ENCODE measurements at regions not wholly inside any gene's neighbourhood (a gene's known extent, or its start where the extent isn't known, plus 50 kb on each side); places are given as distances from the start of the nearest gene placed in this dataset.

GRCh38 chr4:18882468-18882867, 860.9 kb upstream of the LCORL start:
- Mint-ChIP-seq H3K27ac (no peak overlapping the region), H3K36me3 (ENCODE audit: insufficient read depth in 2 of 2) (no peaks in the 10 kb centered on the region), H3K4me1 (ENCODE audit: low read depth) (no peaks in the 10 kb centered on the region), H3K9me3 (peaks cover 8 to 13% of the 10 kb centered on the region in 2 donors), H3K4me3 (no peak overlapping the region), H3K27me3 (ENCODE audit: low read depth) (no peaks in the 10 kb centered on the region)
- no peak for DNase-seq
- ATAC-seq (replicated peaks in 1 of 2): no peak

DNA sequence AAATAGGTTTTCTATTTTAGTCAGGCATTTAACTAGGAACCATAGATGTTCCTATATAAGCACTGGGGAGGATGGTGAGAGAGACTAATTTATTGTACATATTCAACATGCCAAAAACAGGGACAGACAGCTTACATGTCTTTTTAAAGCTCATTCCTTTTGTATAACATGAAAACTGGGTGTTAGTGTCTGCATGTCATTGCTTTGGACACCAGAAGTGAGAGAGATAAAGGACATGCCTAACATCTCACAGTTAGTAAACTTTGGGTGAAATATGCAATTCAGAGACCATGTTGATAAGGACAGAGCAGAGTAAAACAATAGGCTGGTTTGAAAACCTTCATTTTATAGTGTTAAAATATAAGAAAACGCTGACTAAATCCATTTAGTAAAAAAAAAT, 860.0 kb upstream of the LCORL start:
- ATAC-seq (replicated peaks in 1 of 2) (no peak), DNase-seq (no peak)
- Mint-ChIP-seq H3K36me3 (ENCODE audit: insufficient read depth in 2 of 2) (no peaks in the 10 kb centered on the region), H3K4me1 (ENCODE audit: low read depth) (no peaks in the 10 kb centered on the region), H3K4me3 (no peak overlapping the region), H3K27ac (no peak overlapping the region), H3K27me3 (ENCODE audit: low read depth) (no peaks in the 10 kb centered on the region), H3K9me3 (peaks cover 10 to 12% of the 10 kb centered on the region in 2 donors)

- DNase-seq: no peak
- no peak for ATAC-seq (replicated peaks in 1 of 2)
- H3K4me1 Mint-ChIP-seq (ENCODE audit: low read depth): no peaks in the 10 kb centered on the region
- no peaks in the 10 kb centered on the region for H3K27me3 Mint-ChIP-seq (ENCODE audit: low read depth)
- peaks cover 10 to 12% of the 10 kb centered on the region in 2 donors for H3K9me3 Mint-ChIP-seq
- H3K36me3 Mint-ChIP-seq (ENCODE audit: insufficient read depth in 2 of 2): no peaks in the 10 kb centered on the region
- H3K27ac Mint-ChIP-seq: no peak overlapping the region
- H3K4me3 Mint-ChIP-seq: no peak overlapping the region
Measured at GRCh38 chr4:18880871-18881270, 859.3 kb upstream of the LCORL start.

DNA sequence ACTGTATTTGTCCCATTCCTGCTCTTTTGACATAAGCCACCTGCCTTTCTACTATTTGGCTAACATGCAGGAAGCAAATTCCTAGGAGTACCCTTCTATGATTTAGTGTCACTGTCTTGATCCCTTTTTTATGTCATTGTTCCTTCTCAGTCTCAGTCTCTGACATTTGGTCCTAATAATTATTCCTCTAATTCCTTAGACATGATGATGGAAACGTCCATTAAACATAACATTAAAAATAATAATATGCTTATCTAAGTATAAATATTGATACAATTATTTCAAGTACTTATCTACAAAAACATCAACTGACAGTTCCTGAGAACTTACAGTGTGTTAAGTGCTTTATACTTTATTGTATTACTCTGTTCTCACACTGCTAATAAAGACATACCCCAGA, 857.0 kb upstream of the LCORL start:
- ATAC-seq (replicated peaks in 1 of 2) (no peak), DNase-seq (no peak)
- Mint-ChIP-seq H3K4me1 (ENCODE audit: low read depth) (no peaks in the 10 kb centered on the region), H3K4me3 (no peak overlapping the region), H3K9me3 (peaks cover 11 to 14% of the 10 kb centered on the region in 2 donors), H3K27ac (no peak overlapping the region), H3K27me3 (ENCODE audit: low read depth) (no peaks in the 10 kb centered on the region), H3K36me3 (ENCODE audit: insufficient read depth in 2 of 2) (no peaks in the 10 kb centered on the region)

DNA sequence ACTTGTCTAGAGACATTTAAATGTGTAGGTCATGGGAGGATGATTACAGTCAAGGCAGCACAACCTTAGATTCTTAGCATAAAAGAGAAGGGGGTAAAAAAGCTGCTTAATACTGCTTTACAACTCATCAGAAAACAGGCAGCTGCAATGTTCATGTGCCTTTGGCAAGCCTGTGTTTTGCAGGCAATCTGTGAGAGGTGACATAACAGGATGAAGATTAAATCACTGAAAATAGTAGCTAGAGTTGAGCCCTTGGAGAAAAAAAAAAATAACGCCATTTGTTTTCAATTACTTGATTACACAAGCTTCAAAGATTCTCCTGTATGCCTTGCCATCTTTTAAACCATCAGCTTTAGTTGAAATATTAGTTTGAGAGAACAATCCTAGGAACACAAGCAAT, 847.6 kb upstream of the LCORL start:
- Mint-ChIP-seq H3K36me3 (ENCODE audit: insufficient read depth in 2 of 2) (peaks cover 0 to 1% of the 10 kb centered on the region in 2 donors), H3K4me1 (ENCODE audit: low read depth) (no peaks in the 10 kb centered on the region), H3K9me3 (peaks cover 0 to 3% of the 10 kb centered on the region in 2 donors), H3K27ac (no peak overlapping the region), H3K4me3 (no peak overlapping the region), H3K27me3 (ENCODE audit: low read depth) (no peaks in the 10 kb centered on the region)
- ATAC-seq (replicated peaks in 1 of 2) (no peak), DNase-seq (no peak)

DNA sequence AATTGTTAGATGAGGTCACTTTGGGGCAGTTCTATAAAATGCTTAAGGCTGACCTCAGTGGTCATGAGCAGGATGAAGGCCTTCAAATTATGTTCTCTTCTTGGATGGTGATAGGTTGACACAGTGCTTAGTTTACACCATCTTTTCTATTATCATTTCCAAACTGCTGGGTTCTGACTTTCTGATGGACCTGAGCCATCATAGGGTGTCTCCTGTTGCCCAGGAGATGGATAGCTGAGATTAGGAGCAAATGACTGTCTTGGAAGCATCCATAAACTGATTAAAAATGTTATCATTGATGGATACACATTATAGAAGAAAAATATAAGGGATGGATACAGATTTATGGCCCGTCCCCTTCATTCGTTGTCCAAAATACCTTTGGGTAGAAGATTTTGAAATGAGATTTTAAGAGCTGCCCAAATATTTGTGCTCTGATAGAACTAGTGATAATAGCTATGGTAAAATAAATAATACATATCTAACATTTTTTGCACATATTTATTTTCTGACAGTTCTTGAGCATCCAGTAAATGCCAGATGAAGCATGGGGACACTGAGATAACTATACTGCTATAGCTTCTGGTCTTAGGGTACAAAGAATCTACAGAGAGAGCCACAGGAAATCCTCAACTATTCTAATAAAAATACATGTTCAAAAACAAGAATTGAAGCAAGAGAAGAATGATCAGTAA, 839.4 kb upstream of the LCORL start:
- Mint-ChIP-seq H3K4me3 (no peak overlapping the region), H3K27me3 (ENCODE audit: low read depth) (no peaks in the 10 kb centered on the region), H3K36me3 (ENCODE audit: insufficient read depth in 2 of 2) (no peaks in the 10 kb centered on the region), H3K9me3 (peaks cover 7 to 11% of the 10 kb centered on the region in 2 donors), H3K27ac (no peak overlapping the region), H3K4me1 (ENCODE audit: low read depth) (no peaks in the 10 kb centered on the region)
- ATAC-seq (replicated peaks in 1 of 2) (no peak), DNase-seq (no peak)

DNA sequence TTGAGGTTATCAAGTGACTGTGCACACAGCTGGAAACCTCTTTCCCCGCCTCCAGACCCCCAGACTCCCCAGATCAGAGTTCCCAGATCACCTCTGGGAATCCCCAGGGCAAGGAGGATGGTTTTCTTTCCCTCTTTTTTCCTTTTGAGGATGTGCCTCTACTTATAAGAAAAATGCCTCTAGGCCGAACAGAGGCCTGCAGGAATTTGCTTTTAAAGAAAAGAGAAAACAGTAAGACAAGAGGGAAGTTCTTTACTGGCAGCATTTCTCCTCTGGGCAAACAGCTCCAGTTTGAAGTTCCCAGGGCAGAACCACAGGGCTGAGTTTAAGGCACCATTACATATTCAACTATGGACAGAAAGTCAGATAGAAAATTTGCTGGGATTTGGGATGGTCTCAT, 837.9 kb upstream of the LCORL start:
- Mint-ChIP-seq H3K9me3 (peaks cover 10 to 13% of the 10 kb centered on the region in 2 donors), H3K27me3 (ENCODE audit: low read depth) (no peaks in the 10 kb centered on the region)

GRCh38 chr4:18858229-18858922, 836.8 kb upstream of the LCORL start:
- no peak for DNase-seq

More for the DNA sequence above, 837.9 kb upstream of the LCORL start:
- no peaks in the 10 kb centered on the region for H3K4me1 Mint-ChIP-seq (ENCODE audit: low read depth)
- H3K36me3 Mint-ChIP-seq (ENCODE audit: insufficient read depth in 2 of 2): no peaks in the 10 kb centered on the region
- no peak for DNase-seq
- no peak for ATAC-seq (replicated peaks in 1 of 2)
- H3K4me3 Mint-ChIP-seq: no peak overlapping the region
- no peak overlapping the region for H3K27ac Mint-ChIP-seq

DNA sequence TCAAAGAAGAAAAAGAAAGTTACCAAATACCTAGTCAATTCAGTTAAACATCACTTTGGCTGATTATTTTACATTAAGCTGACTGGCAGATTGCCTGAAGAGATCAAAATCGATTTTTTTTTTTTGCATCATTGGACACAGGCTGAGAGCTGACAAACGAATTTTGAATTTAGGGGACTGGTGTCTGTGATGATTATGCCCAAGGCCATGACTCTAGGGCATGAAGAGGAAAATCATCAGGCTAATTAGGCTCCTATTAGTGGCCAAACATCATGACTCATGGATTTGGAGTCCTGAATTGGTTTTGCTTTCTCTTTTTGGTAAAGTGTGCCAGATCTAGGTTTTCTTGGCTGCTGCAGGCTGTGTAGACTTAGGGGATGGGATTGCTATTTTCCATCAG, 829.3 kb upstream of the LCORL start:
- peaks cover 13% of the 10 kb centered on the region in 2 donors for H3K9me3 Mint-ChIP-seq
- no peaks in the 10 kb centered on the region for H3K36me3 Mint-ChIP-seq (ENCODE audit: insufficient read depth in 2 of 2)
- no peak overlapping the region for H3K27ac Mint-ChIP-seq
- ATAC-seq (replicated peaks in 1 of 2) (no peak), DNase-seq (no peak)
- no peaks in the 10 kb centered on the region for H3K27me3 Mint-ChIP-seq (ENCODE audit: low read depth)
- H3K4me1 Mint-ChIP-seq (ENCODE audit: low read depth): no peaks in the 10 kb centered on the region
- H3K4me3 Mint-ChIP-seq: no peak overlapping the region

More at GRCh38 chr4:18858229-18858922, 836.8 kb upstream of the LCORL start:
- H3K9me3 Mint-ChIP-seq: peaks cover 8 to 11% of the 10 kb centered on the region in 2 donors
- no peaks in the 10 kb centered on the region for H3K4me1 Mint-ChIP-seq (ENCODE audit: low read depth)
- H3K27me3 Mint-ChIP-seq (ENCODE audit: low read depth): no peaks in the 10 kb centered on the region
- H3K36me3 Mint-ChIP-seq (ENCODE audit: insufficient read depth in 2 of 2): no peaks in the 10 kb centered on the region
- no peak overlapping the region for H3K4me3 Mint-ChIP-seq
- H3K27ac Mint-ChIP-seq: no peak overlapping the region
- ATAC-seq (replicated peaks in 1 of 2): no peak

- no peak overlapping the region for H3K4me3 Mint-ChIP-seq
- no peak for DNase-seq
- H3K27ac Mint-ChIP-seq: no peak overlapping the region
- H3K36me3 Mint-ChIP-seq (ENCODE audit: insufficient read depth in 2 of 2): no peaks in the 10 kb centered on the region
- no peaks in the 10 kb centered on the region for H3K27me3 Mint-ChIP-seq (ENCODE audit: low read depth)
- no peak for ATAC-seq (replicated peaks in 1 of 2)
- no peaks in the 10 kb centered on the region for H3K4me1 Mint-ChIP-seq (ENCODE audit: low read depth)
- peaks cover 13 to 16% of the 10 kb centered on the region in 2 donors for H3K9me3 Mint-ChIP-seq
Measured at GRCh38 chr4:18847249-18847890, 825.8 kb upstream of the LCORL start.

DNA sequence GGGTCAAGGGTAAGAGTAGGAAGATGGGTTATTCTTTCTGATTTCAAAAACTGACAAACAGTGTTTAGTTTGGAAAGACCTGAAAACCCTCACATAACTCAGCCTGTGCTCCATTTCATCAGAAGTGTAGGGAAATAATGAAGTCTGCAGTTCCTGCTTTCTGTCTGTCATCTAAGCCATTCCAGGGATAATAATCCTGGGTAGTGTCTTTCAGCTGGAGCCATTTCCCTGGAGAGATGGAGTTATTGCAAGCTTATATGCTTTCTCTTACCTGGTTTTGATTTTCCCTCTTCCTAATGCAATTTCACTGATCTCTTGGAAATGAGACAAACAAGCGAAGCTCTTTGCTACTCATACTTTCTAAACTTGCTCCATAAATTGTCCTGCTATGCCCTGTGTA, 824.8 kb upstream of the LCORL start:
- H3K4me1 Mint-ChIP-seq (ENCODE audit: low read depth): no peaks in the 10 kb centered on the region
- DNase-seq (no peak), ATAC-seq (replicated peaks in 1 of 2) (no peak)
- no peak overlapping the region for H3K4me3 Mint-ChIP-seq
- H3K27me3 Mint-ChIP-seq (ENCODE audit: low read depth): no peaks in the 10 kb centered on the region
- no peak overlapping the region for H3K27ac Mint-ChIP-seq
- H3K36me3 Mint-ChIP-seq (ENCODE audit: insufficient read depth in 2 of 2): no peaks in the 10 kb centered on the region
- peaks cover 13 to 16% of the 10 kb centered on the region in 2 donors for H3K9me3 Mint-ChIP-seq

DNA sequence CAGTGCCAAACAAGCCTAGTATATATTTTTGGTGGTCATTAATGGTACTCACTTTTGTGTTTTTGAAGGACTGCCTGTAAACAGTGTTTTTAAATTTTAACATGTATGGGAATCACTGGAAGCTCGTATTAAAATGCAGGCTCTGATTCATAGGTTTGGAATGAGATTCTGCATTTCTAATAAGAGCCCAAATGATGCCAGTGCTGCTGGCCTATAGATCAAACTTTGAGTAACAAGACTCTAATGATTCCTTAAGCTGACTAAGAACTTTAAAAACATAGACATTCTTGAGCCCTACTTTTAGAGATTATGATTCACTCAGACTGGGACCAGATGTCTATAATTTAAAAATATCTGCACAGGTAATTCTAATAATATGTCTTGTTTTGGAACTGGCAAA, 823.2 kb upstream of the LCORL start:
- H3K27me3 Mint-ChIP-seq (ENCODE audit: low read depth): no peaks in the 10 kb centered on the region
- H3K4me1 Mint-ChIP-seq (ENCODE audit: low read depth): no peaks in the 10 kb centered on the region
- ATAC-seq (replicated peaks in 1 of 2) (no peak), DNase-seq (no peak)
- H3K9me3 Mint-ChIP-seq: peaks cover 12 to 13% of the 10 kb centered on the region in 2 donors
- H3K36me3 Mint-ChIP-seq (ENCODE audit: insufficient read depth in 2 of 2): no peaks in the 10 kb centered on the region
- H3K4me3 Mint-ChIP-seq: no peak overlapping the region
- H3K27ac Mint-ChIP-seq: no peak overlapping the region

- no peak for ATAC-seq (replicated peaks in 1 of 2)
Measured at GRCh38 chr4:18842431-18842830, 820.9 kb upstream of the LCORL start.

More at GRCh38 chr4:18842431-18842830, 820.9 kb upstream of the LCORL start:
- H3K4me3 Mint-ChIP-seq: no peak overlapping the region
- DNase-seq: no peak
- H3K27ac Mint-ChIP-seq: no peak overlapping the region
- H3K4me1 Mint-ChIP-seq (ENCODE audit: low read depth): no peaks in the 10 kb centered on the region
- no peaks in the 10 kb centered on the region for H3K36me3 Mint-ChIP-seq (ENCODE audit: insufficient read depth in 2 of 2)
- H3K27me3 Mint-ChIP-seq (ENCODE audit: low read depth): no peaks in the 10 kb centered on the region
- peaks cover 7 to 9% of the 10 kb centered on the region in 2 donors for H3K9me3 Mint-ChIP-seq

Data from activated T-cell treated with anti-CD3 and anti-CD28 coated beads, Interleukin-2, amount 50 U/mL, for 72 hours (primary cell).